Vagina (tissue), 2 donors: ENCODE measurements at regions not wholly inside any gene's neighbourhood (a gene's known extent, or its start where the extent isn't known, plus 50 kb on each side); places are given as distances from the start of the nearest gene placed in this dataset.

Experiments
- DNase-seq, 2 donors: peaks; one replicate each; pipeline ENCODE4 v3.0.0-alpha.2; 2017; ENCODE audit errors: extremely low spot score in 2 of 2
- H3K27ac ChIP-seq: fragments of 200-600 bp; sonication (generic); one replicate; pipeline ENCODE4 v1.5.1; 2019
- H3K27me3 ChIP-seq: fragments of 200-600 bp; sonication (generic); one replicate; pipeline ENCODE4 v1.5.1; 2019
- H3K36me3 ChIP-seq, 2 donors: fragments of 200-600 bp; sonication (generic); one replicate each; pipeline ENCODE4 v1.5.1; 2017 to 2019
- H3K4me1 ChIP-seq: fragments of 200-600 bp; sonication (generic); one replicate; pipeline ENCODE4 v1.5.1; 2019
- H3K4me3 ChIP-seq, 2 donors: fragments of 200-600 bp; sonication (generic); 1 replicate in 1 of 2; 2 replicates in 1 of 2; pipeline ENCODE4 v1.5.1; 2016 to 2019
- H3K9me3 ChIP-seq: fragments of 200-600 bp; sonication (generic); one replicate; pipeline ENCODE4 v1.5.1; 2019
- POLR2A ChIP-seq, 2 donors: fragments of 450-650 bp; IDR thresholded peaks; one replicate each; pipeline ENCODE4 v1.6.1; 2017; ENCODE audit warnings: antibody characterized with exemption in 2 of 2, mild to moderate bottlenecking in 2 of 2, moderate library complexity in 2 of 2
- POLR2AphosphoS5 ChIP-seq, 2 donors: sonication (generic); formaldehyde crosslinking; IDR thresholded peaks; one replicate each; pipeline ENCODE4 v1.9.0; 2017; ENCODE audit warnings: antibody characterized with exemption in 2 of 2, mild to moderate bottlenecking in 2 of 2, low read depth in 1 of 2; ENCODE audit not compliant: insufficient read depth in 1 of 2
- intact Hi-C: fragments of 100-400 bp; cut with DNase I; formaldehyde crosslinking; loops from one replicate; pipeline ENCODE4 v1.15.1; 2023
- TF ChIP-seq, protein P1 (sequence below), 3 experiments: fragments of 450-650 bp in 2 of 3; fragments of 200-600 bp in 1 of 3; sonication (generic) in 1 of 3; IDR thresholded peaks; one replicate each; pipeline ENCODE4 v1.5.1; 2017 to 2019; ENCODE audit warnings: antibody characterized with exemption in 3 of 3, mild to moderate bottlenecking in 2 of 3, moderate library complexity in 2 of 3

GRCh38 chr10:78932861-78933260 is 135.9 kb upstream of the ZMIZ1 start:
- Histone ChIP-seq H3K27me3 (no peaks in the 10 kb centered on the region), H3K4me3 (no peak overlapping the region), H3K9me3 (no peaks in the 10 kb centered on the region), H3K36me3 (no peaks in the 10 kb centered on the region), H3K4me1 (peaks cover 42% of the 10 kb centered on the region), H3K27ac (peak overlapping the region; percentile 66)
- no peak for TF ChIP-seq POLR2AphosphoS5 (IDR thresholded peaks at IDR 0.05; ENCODE audit: insufficient read depth in 1 of 2, low read depth in 1 of 2)
- TF ChIP-seq, protein P1, sequence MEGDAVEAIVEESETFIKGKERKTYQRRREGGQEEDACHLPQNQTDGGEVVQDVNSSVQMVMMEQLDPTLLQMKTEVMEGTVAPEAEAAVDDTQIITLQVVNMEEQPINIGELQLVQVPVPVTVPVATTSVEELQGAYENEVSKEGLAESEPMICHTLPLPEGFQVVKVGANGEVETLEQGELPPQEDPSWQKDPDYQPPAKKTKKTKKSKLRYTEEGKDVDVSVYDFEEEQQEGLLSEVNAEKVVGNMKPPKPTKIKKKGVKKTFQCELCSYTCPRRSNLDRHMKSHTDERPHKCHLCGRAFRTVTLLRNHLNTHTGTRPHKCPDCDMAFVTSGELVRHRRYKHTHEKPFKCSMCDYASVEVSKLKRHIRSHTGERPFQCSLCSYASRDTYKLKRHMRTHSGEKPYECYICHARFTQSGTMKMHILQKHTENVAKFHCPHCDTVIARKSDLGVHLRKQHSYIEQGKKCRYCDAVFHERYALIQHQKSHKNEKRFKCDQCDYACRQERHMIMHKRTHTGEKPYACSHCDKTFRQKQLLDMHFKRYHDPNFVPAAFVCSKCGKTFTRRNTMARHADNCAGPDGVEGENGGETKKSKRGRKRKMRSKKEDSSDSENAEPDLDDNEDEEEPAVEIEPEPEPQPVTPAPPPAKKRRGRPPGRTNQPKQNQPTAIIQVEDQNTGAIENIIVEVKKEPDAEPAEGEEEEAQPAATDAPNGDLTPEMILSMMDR (IDR thresholded peaks at IDR 0.05) = no peak
- TF ChIP-seq POLR2A (IDR thresholded peaks at IDR 0.05) = no peak
- no peak for DNase-seq
- intact Hi-C loops = no loop called here

DNA sequence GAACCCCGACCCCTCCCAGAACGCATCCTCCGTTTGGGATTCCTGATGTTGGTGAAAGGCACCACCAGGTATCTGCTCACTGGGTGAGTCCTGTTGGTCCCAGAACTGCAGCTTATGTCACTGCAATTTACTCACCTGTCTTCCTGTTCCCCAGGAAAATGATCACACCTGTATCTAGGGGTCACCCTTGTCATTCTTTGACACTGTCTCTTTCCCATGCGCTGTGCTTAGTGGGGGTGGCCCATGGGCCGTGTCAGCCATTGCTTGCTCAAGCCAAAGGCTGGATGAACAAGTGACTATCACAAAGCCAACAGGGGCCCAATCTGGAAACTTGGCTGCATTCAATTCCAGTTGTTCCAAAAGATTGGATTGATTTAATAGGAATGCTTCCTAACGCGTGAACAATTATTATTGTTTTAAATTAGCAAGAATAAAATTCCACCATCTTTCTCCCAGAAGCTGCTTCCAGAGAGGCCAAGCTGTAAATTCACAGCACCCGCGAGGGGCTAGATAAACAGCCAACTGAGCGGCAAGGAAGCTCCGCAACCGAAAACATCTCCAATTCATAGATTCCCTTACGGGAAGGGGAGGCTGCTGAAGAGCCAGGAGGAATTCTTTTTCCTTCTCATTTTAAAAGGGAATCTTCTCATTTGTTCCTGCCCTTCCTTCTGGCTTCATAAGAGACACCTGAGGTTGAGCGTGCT is 134.8 kb upstream of the ZMIZ1 start:
- no peak for DNase-seq
- Histone ChIP-seq H3K27ac (no peak overlapping the region), H3K4me1 (peaks cover 45% of the 10 kb centered on the region), H3K27me3 (no peaks in the 10 kb centered on the region), H3K9me3 (no peaks in the 10 kb centered on the region), H3K4me3 (no peak overlapping the region), H3K36me3 (no peaks in the 10 kb centered on the region)
- TF ChIP-seq POLR2A (IDR thresholded peaks at IDR 0.05) (no peak), POLR2AphosphoS5 (IDR thresholded peaks at IDR 0.05; ENCODE audit: insufficient read depth in 1 of 2, low read depth in 1 of 2) (no peak)
- TF ChIP-seq, protein P1 (IDR thresholded peaks at IDR 0.05) = no peak
- intact Hi-C loops = no loop called here

DNA sequence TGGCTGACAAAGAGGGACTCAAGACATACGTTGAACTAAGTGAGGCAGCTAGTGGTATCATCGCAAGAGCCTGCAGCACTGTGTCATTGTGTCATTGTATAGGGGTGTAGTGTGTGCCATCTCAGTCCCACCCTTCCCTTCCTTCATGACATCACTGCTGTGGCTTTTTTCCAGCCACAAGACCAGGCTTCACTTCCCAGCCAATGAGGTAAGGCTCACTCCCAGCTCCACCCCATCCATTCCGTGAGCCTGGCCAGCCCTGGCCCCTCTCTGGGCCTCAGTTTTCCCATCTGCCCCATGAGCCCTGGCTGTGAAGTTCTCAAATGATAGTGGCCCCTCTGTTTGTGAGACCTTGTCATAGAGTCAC is 134.3 kb upstream of the ZMIZ1 start:
- Histone ChIP-seq H3K27ac (no peak overlapping the region), H3K36me3 (no peaks in the 10 kb centered on the region), H3K4me3 (no peak overlapping the region), H3K9me3 (no peaks in the 10 kb centered on the region), H3K4me1 (peaks cover 45% of the 10 kb centered on the region), H3K27me3 (no peaks in the 10 kb centered on the region)
- intact Hi-C loops = no loop called here
- TF ChIP-seq POLR2A (IDR thresholded peaks at IDR 0.05) (no peak), POLR2AphosphoS5 (IDR thresholded peaks at IDR 0.05; ENCODE audit: insufficient read depth in 1 of 2, low read depth in 1 of 2) (no peak)
- TF ChIP-seq, protein P1 (IDR thresholded peaks at IDR 0.05) = no peak
- no peak for DNase-seq

DNA sequence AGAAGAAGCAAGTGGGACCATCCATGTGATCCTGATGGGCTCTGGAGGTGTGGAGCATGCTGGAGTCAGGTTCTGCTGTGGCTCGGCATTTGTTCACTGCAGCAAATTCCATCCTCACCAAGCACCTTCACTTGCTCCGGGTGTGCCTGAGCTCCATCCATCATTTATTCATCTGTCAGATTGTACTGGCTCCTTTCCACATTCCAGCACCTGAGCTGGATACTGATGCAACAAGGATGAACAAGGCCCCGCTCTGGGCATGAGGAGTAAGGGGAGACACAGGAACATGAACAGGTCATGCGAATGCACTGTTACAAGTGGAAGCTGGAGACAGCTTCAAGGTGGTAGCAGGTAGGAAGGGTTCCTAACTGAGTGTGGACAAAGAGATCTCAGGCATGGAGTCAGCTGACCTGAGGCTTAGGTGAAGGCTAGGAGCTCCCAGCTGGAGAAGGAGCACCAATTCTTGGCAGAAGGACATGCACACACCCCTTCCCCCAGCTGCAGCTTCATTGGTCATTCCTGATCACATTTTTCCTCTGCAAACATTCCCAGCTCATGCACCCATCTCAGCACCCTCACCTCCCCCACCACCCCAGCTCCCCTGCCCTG is 133.7 kb upstream of the ZMIZ1 start:
- no peak overlapping the region for H3K27ac ChIP-seq
- no peaks in the 10 kb centered on the region for H3K27me3 ChIP-seq
- no peaks in the 10 kb centered on the region for H3K36me3 ChIP-seq
- H3K4me3 ChIP-seq = no peak overlapping the region
- no peak for DNase-seq
- no peak for TF ChIP-seq POLR2AphosphoS5 (IDR thresholded peaks at IDR 0.05; ENCODE audit: insufficient read depth in 1 of 2, low read depth in 1 of 2)
- TF ChIP-seq, protein P1 (IDR thresholded peaks at IDR 0.05) = no peak
- TF ChIP-seq POLR2A (IDR thresholded peaks at IDR 0.05) = no peak
- peaks cover 45% of the 10 kb centered on the region for H3K4me1 ChIP-seq
- intact Hi-C loops = no loop called here
- no peaks in the 10 kb centered on the region for H3K9me3 ChIP-seq
